CD14-positive monocyte (primary cell): ENCODE measurements at regions not wholly inside any gene's neighbourhood (a gene's known extent, or its start where the extent isn't known, plus 50 kb on each side); places are given as distances from the start of the nearest gene placed in this dataset.
A peak's percentile ranks its signal among the peaks of the same experiment; 100 is the strongest.

Source experiments
- DNase-seq, 3 donors: peaks; one replicate each; pipeline ENCODE4 v3.0.0-alpha.2; 2011 to 2022
- H2AFZ ChIP-seq: 2 replicates; pipeline ENCODE4 v1.6.0; 2012; ENCODE audit warnings: mild to moderate bottlenecking, low read depth, low read length, inconsistent platforms; ENCODE audit not compliant: insufficient read depth, poor library complexity, severe bottlenecking
- H3K27ac ChIP-seq, 2 donors: 1 replicate in 1 of 2; 2 replicates in 1 of 2; pipeline ENCODE4 v1.5.1; 2012 to 2013; ENCODE audit warnings: low read length in 2 of 2, control low read depth in 1 of 2, inconsistent platforms in 1 of 2, low read depth in 1 of 2, mild to moderate bottlenecking in 1 of 2
- H3K27me3 ChIP-seq, 2 donors: one replicate each; pipeline versions ENCODE4 v1.6.0 to v1.6.1; 2011 to 2013; ENCODE audit warnings: low read length in 2 of 2; ENCODE audit not compliant: control insufficient read depth in 2 of 2, insufficient read depth in 2 of 2
- H3K36me3 ChIP-seq, 2 donors: replicated peaks in 1 of 2; 1 replicate in 1 of 2; 2 replicates in 1 of 2; pipeline versions ENCODE4 v1.5.1 to v1.6.1; 2012 to 2013; ENCODE audit warnings: low read length in 2 of 2, control low read depth in 1 of 2, inconsistent platforms in 1 of 2, mild to moderate bottlenecking in 1 of 2; ENCODE audit not compliant: insufficient read depth in 2 of 2, control insufficient read depth in 1 of 2
- H3K4me1 ChIP-seq, 2 donors: 1 replicate in 1 of 2; 2 replicates in 1 of 2; pipeline versions ENCODE4 v1.5.1 to v1.6.1; 2012 to 2013; ENCODE audit warnings: low read length in 2 of 2, control low read depth in 1 of 2, inconsistent platforms in 1 of 2, mild to moderate bottlenecking in 1 of 2, moderate library complexity in 1 of 2; ENCODE audit not compliant: insufficient read depth in 2 of 2, control insufficient read depth in 1 of 2
- H3K4me2 ChIP-seq: replicated peaks from 2 replicates; pipeline ENCODE3; 2012; ENCODE audit warnings: low read length, moderate library complexity, mild to moderate bottlenecking; ENCODE audit not compliant: poor library complexity, severe bottlenecking; ENCODE audit errors: extremely low read depth
- H3K4me3 ChIP-seq, 3 experiments: fragments of 200-600 bp in 1 of 3; sonication (generic) in 1 of 3; replicated peaks in 1 of 3; 1 replicate in 2 of 3; 2 replicates in 1 of 3; pipeline ENCODE4 v1.5.1; 2011 to 2013; ENCODE audit warnings: low read length in 3 of 3, mild to moderate bottlenecking in 3 of 3, control low read depth in 2 of 3, low read depth in 2 of 3, inconsistent platforms in 1 of 3, moderate library complexity in 1 of 3
- H3K79me2 ChIP-seq: 2 replicates; pipeline ENCODE4 v1.6.0; 2012; ENCODE audit warnings: mild to moderate bottlenecking, control low read depth, inconsistent platforms, low read length, moderate library complexity; ENCODE audit not compliant: insufficient read depth
- H3K9ac ChIP-seq: 2 replicates; pipeline ENCODE4 v1.6.0; 2017; ENCODE audit warnings: low read length, mild to moderate bottlenecking; ENCODE audit not compliant: insufficient read depth, poor library complexity, severe bottlenecking
- H3K9me3 ChIP-seq, 2 donors: replicated peaks in 1 of 2; 1 replicate in 1 of 2; 2 replicates in 1 of 2; pipeline versions ENCODE4 v1.5.1 to v1.6.1; 2012 to 2013; ENCODE audit warnings: low read length in 2 of 2, control low read depth in 1 of 2; ENCODE audit not compliant: control insufficient read depth in 1 of 2, insufficient read depth in 1 of 2
- H4K20me1 ChIP-seq: 2 replicates; pipeline ENCODE4 v1.6.0; 2012; ENCODE audit warnings: mild to moderate bottlenecking, low read length, control low read depth, moderate library complexity; ENCODE audit not compliant: insufficient read depth
- H3K27ac Mint-ChIP-seq, 7 donors: one replicate each; pipeline ENCODE4 v1.8.0; 2020; ENCODE audit warnings: mild to moderate bottlenecking in 7 of 7, mixed read lengths in 7 of 7, moderate library complexity in 6 of 7, inconsistent platforms in 2 of 7
- H3K27me3 Mint-ChIP-seq, 3 donors: one replicate each; pipeline ENCODE4 v1.8.0; 2021 to 2022; ENCODE audit warnings: low read depth in 3 of 3, mild to moderate bottlenecking in 3 of 3, mixed read lengths in 3 of 3, moderate library complexity in 3 of 3, inconsistent platforms in 1 of 3
- H3K36me3 Mint-ChIP-seq, 2 donors: one replicate each; pipeline ENCODE4 v1.8.0; 2020; ENCODE audit warnings: mixed read lengths in 2 of 2, inconsistent platforms in 1 of 2, mild to moderate bottlenecking in 1 of 2
- H3K4me1 Mint-ChIP-seq: one replicate; pipeline ENCODE4 v1.8.0; 2020; ENCODE audit warnings: mild to moderate bottlenecking, mixed read lengths
- H3K4me3 Mint-ChIP-seq, 2 donors: one replicate each; pipeline ENCODE4 v1.8.0; 2020; ENCODE audit warnings: mild to moderate bottlenecking in 2 of 2, mixed read lengths in 2 of 2, moderate library complexity in 1 of 2
- H3K9me3 Mint-ChIP-seq, 7 donors: one replicate each; pipeline ENCODE4 v1.8.0; 2020 to 2022; ENCODE audit warnings: mixed read lengths in 7 of 7, mild to moderate bottlenecking in 6 of 7, moderate library complexity in 6 of 7, inconsistent platforms in 2 of 7
- CTCF ChIP-seq: fragments of 200-600 bp; IDR thresholded peaks from one replicate; pipeline ENCODE4 v1.8.0; 2022; ENCODE audit warnings: antibody characterized with exemption, mild to moderate bottlenecking
- WGBS: methylation state at CpG from one replicate; pipeline ENCODE4 v1.1.5; 2013; ENCODE audit warnings: missing lambda C conversion rate; ENCODE audit not compliant: insufficient coverage; 5-methylcytosine and 5-hydroxymethylcytosine counted together
- intact Hi-C, 2 donors: fragments of 100-400 bp; cut with micrococcal nuclease; formaldehyde crosslinking; loops; one replicate each; pipeline versions ENCODE4 v1.15.0 to v1.15.1; 2023

- Histone ChIP-seq H3K9me3 (peaks cover 0 to 4% of the 10 kb centered on the region in 2 donors), H4K20me1 (no peaks in the 10 kb centered on the region), H3K36me3 (no peaks in the 10 kb centered on the region), H2AFZ (no peak overlapping the region), H3K9ac (no peak overlapping the region), H3K4me2 (no peak overlapping the region), H3K27ac (no peak overlapping the region), H3K4me3 (no peak overlapping the region), H3K79me2 (no peaks in the 10 kb centered on the region), H3K4me1 (no peaks in the 10 kb centered on the region), H3K27me3 (no peaks in the 10 kb centered on the region)
- TF ChIP-seq CTCF, result no peak
- Mint-ChIP-seq H3K4me1 (peaks cover 2% of the 10 kb centered on the region), H3K27me3 (peaks cover 3 to 8% (median 3%) of the 10 kb centered on the region in 3 donors), H3K4me3 (no peak overlapping the region), H3K27ac (peak overlapping the region in 2 of 7 donors; percentile 8 to 21), H3K9me3 (peaks cover 0 to 10% (median 4%) of the 10 kb centered on the region in 7 donors), H3K36me3 (no peaks in the 10 kb centered on the region)
- intact Hi-C loops, result no loop called here
- DNase-seq, result no peak
- 94% methylated on average over 9 of the region's 9 CpGs for WGBS
These were observed 158.0 kb upstream of the KLF6 start for GRCh38 chr10:3942937-3943489.

DNA sequence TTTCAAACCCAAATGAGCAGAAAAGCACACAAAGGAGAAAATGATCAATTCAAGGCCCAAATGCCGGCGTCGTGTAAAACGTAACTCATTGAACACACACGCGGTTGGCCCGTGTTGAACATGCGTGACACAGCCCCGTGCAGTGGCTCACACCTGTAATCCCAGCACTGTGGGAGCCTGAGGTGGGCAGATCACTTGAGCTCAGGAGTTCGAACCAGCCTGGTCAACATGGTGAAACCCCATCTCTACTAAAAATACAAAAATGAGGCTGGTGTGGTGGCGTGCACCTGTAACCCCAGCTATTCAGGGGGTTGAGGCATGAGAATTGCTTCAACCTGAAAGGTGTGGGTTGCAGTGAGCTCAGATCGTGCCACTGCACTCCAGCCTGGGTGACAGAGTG lies 156.7 kb upstream of the KLF6 start:
- no peak overlapping the region for H3K27ac Mint-ChIP-seq
- Histone ChIP-seq H3K9me3 (peaks cover 0 to 8% of the 10 kb centered on the region in 2 donors), H2AFZ (no peak overlapping the region), H3K4me1 (no peaks in the 10 kb centered on the region), H4K20me1 (no peaks in the 10 kb centered on the region), H3K27ac (no peak overlapping the region), H3K36me3 (no peaks in the 10 kb centered on the region), H3K9ac (no peak overlapping the region), H3K4me3 (no peak overlapping the region), H3K4me2 (no peak overlapping the region), H3K79me2 (no peaks in the 10 kb centered on the region), H3K27me3 (no peaks in the 10 kb centered on the region)
- TF ChIP-seq CTCF, result no peak
- no peaks in the 10 kb centered on the region for H3K4me1 Mint-ChIP-seq
- DNase-seq, result no peak
- H3K4me3 Mint-ChIP-seq, result no peak overlapping the region
- H3K9me3 Mint-ChIP-seq, result peaks cover 0 to 17% (median 5%) of the 10 kb centered on the region in 7 donors
- intact Hi-C loops, result no loop called here
- peaks cover 0 to 8% (median 5%) of the 10 kb centered on the region in 3 donors for H3K27me3 Mint-ChIP-seq
- no peaks in the 10 kb centered on the region for H3K36me3 Mint-ChIP-seq
- 99% methylated on average over 9 of the region's 12 CpGs for WGBS
